Stimulated activated CD4-positive, alpha-beta T cell treated with anti-CD3 and anti-CD28 coated beads, Interleukin-2, amount 100 ng/mL, for 4 hours (primary cell): ENCODE measurements at regions not wholly inside any gene's neighbourhood (a gene's known extent, or its start where the extent isn't known, plus 50 kb on each side); places are given as distances from the start of the nearest gene placed in this dataset.
"Not testable (repeated sequence)": the region's sequence is repeated elsewhere in the genome, so short reads cannot be mapped to it uniquely, and the experiment has no call there.

Experiments
- DNase-seq: peaks from one replicate; pipeline ENCODE4 v3.0.0-alpha.2; 2020; ENCODE audit warnings: low read depth

GRCh38 chr10:114872519-114873087, 51.0 kb downstream of the FHIP2A start:
- DNase-seq, result no peak

DNA sequence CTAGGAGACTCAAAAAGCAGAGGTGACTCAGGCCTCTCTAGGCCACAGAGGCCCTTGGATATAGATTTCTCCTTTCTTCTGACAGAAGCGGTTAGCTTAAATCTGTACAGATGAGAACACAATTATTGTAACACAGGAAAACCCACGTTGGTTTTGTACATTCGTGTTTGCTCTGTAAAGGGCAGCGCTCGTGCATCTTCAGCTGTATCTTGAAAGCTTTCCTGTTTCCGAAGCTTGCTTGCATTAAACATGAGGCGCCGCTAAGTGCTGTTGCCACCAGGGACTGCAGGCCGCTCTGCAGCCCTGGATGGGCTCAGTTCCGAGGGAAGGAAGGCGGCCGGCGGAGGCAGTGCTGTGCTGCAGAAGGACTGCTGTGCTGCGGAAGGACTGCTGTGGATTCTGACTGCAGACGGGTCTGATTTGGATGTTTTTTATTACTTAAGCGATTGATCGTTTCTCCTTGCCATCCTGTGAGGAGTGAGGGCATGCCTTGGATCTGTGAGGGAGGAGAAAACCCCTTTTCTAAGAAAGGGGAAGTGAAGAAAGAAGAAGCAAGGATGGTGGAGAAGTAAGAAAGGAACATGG, 53.3 kb downstream of the FHIP2A start:
- no peak for DNase-seq

GRCh38 chr10:114875590-114876081, 54.1 kb downstream of the FHIP2A start:
- DNase-seq, result not testable (repeated sequence)

DNA sequence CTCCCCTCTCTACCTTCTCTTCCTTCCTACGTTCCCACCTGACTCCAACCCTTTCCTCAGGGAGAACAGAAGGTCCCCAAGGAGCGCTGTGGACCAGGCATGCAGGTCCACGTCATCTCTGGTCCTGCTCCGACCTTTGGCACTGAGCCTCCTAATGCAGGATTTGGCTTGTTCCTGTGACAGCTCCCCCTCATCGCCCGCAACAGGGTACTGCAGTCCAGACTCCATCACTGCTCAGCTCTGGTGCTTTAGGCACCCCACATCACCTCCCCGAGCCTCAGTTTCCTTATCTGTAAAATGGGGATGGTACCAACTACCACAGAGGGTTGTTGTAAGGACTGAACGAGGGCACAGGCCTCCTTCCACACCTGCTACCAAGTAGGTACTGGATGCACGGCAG, 54.6 kb downstream of the FHIP2A start:
- DNase-seq, result no peak

DNA sequence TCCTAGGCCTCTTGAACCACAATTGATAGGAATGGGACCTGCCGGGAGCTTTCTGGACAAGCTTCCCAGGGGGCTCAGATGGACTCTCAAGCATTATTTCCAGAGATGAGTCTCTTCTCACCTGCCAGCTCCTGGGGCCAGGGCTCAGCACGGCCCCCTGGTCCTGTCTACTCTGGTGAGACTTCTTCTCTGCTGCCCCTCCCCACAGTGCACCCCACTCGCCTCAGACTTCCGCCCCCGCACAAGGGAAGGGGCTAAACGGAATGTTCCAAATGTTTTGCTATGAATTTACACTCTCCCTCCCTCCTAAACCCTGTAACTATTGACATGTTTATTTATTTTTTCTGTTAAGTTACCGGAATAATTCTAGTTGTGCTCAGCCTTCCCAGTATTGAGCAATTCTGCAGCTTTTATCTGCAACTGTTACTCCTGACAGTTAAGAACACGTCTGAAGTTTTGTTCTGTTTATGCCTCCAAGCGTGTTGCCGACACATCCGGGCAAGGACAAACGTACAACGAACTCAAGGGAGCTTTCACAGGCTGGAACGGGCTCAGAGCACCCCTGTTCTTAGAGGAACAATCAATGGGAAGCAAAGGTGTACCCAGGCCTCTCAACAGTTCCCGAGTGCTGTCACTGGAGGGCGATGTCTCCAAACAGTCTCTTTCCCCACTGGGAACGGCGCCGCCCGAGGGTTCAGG, 55.2 kb downstream of the FHIP2A start:
- no peak for DNase-seq

DNA sequence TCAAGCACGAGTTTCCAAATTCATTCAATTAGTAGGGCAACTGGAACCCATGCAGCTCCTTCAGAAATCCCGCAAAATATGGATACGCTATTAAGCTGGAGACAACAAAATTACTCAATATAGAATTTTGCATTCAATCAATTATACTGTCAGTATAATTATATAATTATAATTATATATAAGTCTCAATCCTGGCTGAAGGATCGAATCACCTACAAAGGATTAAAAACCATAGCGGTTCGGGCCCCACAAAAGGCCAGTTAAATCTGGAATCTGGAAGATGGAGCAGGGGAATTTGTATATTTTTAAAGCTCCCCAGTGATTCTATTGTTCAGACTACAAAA, 55.7 kb downstream of the FHIP2A start:
- DNase-seq, result no peak

- DNase-seq, result no peak
Observed at GRCh38 chr10:114879093-114879492, 57.5 kb downstream of the FHIP2A start.

DNA sequence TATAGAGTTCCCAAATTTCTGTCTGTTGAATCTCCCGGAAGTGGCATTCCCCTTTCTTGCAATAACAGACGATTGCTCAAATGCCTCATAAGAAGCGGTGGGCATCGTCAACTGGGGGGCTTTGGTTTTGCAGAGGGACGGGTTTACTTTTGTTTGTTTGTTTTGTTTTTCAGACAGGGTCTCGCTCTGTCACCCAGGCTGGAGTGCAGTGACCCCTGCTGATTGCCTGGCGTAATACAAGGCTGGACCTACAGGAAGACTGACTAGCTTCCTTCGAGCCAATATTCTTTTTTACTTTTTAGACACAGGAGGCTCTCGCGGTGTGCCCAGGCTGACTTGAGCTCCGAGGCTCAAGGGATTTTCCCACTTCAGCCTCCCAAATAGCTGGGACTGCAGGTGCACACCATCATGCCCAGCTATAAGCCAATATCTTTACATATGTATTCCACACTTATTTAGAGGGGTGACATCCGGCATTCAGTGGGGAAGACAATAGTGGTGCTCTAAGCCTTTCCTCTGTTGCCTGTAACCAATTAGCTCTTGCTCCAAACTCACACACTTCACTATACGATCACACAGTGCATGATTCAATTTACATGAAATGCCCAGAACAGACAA, 58.1 kb downstream of the FHIP2A start:
- DNase-seq, result peak; percentile 12

DNA sequence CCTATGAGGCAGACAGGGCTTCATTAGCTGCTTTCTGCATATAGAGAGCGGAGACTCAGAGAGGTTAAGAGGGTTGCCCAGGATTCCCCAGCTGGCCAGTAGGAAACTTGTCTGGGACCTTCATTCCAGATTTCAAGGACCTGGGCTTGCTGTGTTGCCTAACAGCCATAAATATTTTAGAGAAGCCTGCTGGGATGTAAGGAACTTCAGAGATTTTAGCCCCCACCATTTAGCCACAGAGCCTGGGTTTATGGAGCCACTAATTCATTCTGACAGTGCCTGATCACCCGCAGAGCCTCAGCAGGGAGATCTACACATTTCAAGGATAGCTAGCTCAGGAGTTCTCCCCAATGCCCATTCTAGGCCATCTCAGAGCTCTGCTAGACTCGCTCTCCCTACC, 56.6 kb upstream of the TRUB1 start:
- DNase-seq, result no peak

GRCh38 chr10:114881901-114882300, 56.1 kb upstream of the TRUB1 start:
- no peak for DNase-seq

DNA sequence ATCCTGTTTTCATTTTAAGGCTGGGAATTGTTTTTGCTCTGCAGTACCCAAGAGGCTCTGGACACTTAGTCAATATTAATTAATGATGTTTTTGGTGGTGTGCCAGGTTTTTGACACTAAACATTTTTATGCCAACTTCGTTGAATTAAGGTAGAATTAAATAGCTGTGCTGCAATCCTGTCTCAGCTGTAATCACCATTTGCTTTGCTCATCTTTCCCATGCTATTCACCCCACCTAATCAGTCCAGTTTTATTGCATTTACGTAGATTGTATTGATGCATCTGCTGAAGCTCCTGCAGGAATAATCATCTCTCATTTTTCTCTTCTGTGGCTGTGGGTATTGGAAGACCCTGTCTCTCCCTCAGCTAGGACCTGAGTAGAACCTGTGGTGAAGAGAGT, 52.6 kb upstream of the TRUB1 start:
- DNase-seq, result no peak
